PC-3 (cell line): ENCODE measurements at regions not wholly inside any gene's neighbourhood (a gene's known extent, or its start where the extent isn't known, plus 50 kb on each side); places are given as distances from the start of the nearest gene placed in this dataset.

Experiments
- ATAC-seq: fragments of 200-7000 bp; cut with Tn5 transposase; 2 replicates; pipeline ENCODE4 v1.9.1; 2020; ENCODE audit warnings: mild to moderate bottlenecking, moderate library complexity
- BruUV-seq: library from RNA; stranded (reverse); fragments of 400-500 nt; replicated peaks from 2 replicates; lab custom pipeline; 2021; lab: Mats Ljungman, UMichigan
- CTCF ChIA-PET: fragments of 300-600 bp; sonication (Branson Sonifier 250); formaldehyde crosslinking; loops from one replicate; lab custom pipeline; 2022; ENCODE audit warnings: antibody characterized with exemption; lab: Charles Lee
- POLR2A ChIA-PET: fragments of 300-600 bp; sonication (Branson Sonifier 250); formaldehyde crosslinking; loops from one replicate; lab custom pipeline; 2022; ENCODE audit warnings: antibody characterized with exemption; ENCODE audit not compliant: unreplicated experiment; lab: Charles Lee
- DNase-seq: peaks from one replicate; pipeline ENCODE4 v3.0.0-alpha.2; 2015
- H2AFZ ChIP-seq: fragments of 300-600 bp; sonication (generic); 2 replicates; pipeline ENCODE4 v1.6.0; 2016; ENCODE audit warnings: antibody characterized with exemption, low read length
- H3F3A ChIP-seq: fragments of 300-600 bp; sonication (generic); one replicate; pipeline ENCODE4 v1.6.0; 2017; ENCODE audit warnings: antibody characterized with exemption, low read length, control low read depth, mild to moderate bottlenecking; ENCODE audit not compliant: unreplicated experiment
- H3K27ac ChIP-seq: fragments of 300-600 bp; sonication (generic); 2 replicates; pipeline ENCODE4 v1.5.1; 2016; ENCODE audit warnings: mild to moderate bottlenecking, low read length
- H3K27me3 ChIP-seq: fragments of 300-600 bp; sonication (generic); 2 replicates; pipeline ENCODE4 v1.6.1; 2016; ENCODE audit warnings: low read length, mixed read lengths
- H3K36me3 ChIP-seq: fragments of 300-600 bp; sonication (generic); 2 replicates; pipeline ENCODE4 v1.6.1; 2016; ENCODE audit warnings: low read depth, mixed run types, low read length, mixed read lengths
- H3K4me1 ChIP-seq: fragments of 300-600 bp; sonication (generic); 2 replicates; pipeline ENCODE4 v1.5.1; 2016; ENCODE audit warnings: low read length; ENCODE audit not compliant: insufficient read depth
- H3K4me2 ChIP-seq: fragments of 300-600 bp; sonication (generic); 2 replicates; pipeline ENCODE4 v1.6.0; 2016; ENCODE audit warnings: low read length
- H3K4me3 ChIP-seq: fragments of 300-600 bp; sonication (generic); 2 replicates; pipeline ENCODE4 v1.5.1; 2016; ENCODE audit warnings: mild to moderate bottlenecking, low read length, mixed read lengths
- H3K79me2 ChIP-seq: fragments of 300-600 bp; sonication (generic); 2 replicates; pipeline ENCODE4 v1.6.1; 2017; ENCODE audit warnings: low read length, mixed read lengths
- H3K9ac ChIP-seq: fragments of 300-600 bp; sonication (generic); 2 replicates; pipeline ENCODE4 v1.6.0; 2016; ENCODE audit warnings: mild to moderate bottlenecking, low read length
- H3K9me2 ChIP-seq: fragments of 300-600 bp; sonication (generic); replicated peaks from 2 replicates; pipeline ENCODE4 v1.6.1; 2016; ENCODE audit warnings: mixed run types, low read length, mixed read lengths
- H3K9me3 ChIP-seq: fragments of 300-600 bp; sonication (generic); 2 replicates; pipeline ENCODE4 v1.6.1; 2016; ENCODE audit warnings: low read length, mixed read lengths
- H4K20me1 ChIP-seq: fragments of 300-600 bp; sonication (generic); 2 replicates; pipeline ENCODE4 v1.6.1; 2016; ENCODE audit warnings: low read length, mixed read lengths
- EZH2 ChIP-seq: fragments of 300-600 bp; sonication (generic); IDR thresholded peaks from one replicate; pipeline ENCODE4 v1.6.1; 2017; ENCODE audit warnings: antibody characterized with exemption, mild to moderate bottlenecking, low read length; ENCODE audit not compliant: unreplicated experiment
- EZH2phosphoT487 ChIP-seq: fragments of 300-600 bp; sonication (generic); IDR thresholded peaks from 2 replicates; pipeline ENCODE4 v1.6.1; 2018; ENCODE audit warnings: mild to moderate bottlenecking, antibody characterized with exemption, low read length, borderline replicate concordance
- intact Hi-C: fragments of 100-400 bp; cut with micrococcal nuclease; formaldehyde crosslinking; loops from 2 replicates; pipeline ENCODE4 v1.9.0; 2023
- TF ChIP-seq, protein P1 (sequence below): fragments of 300-600 bp; sonication (generic); conservative IDR thresholded peaks from 2 replicates; pipeline ENCODE4 v1.5.1; 2017; ENCODE audit warnings: antibody characterized with exemption, low read depth, mild to moderate bottlenecking, low read length

DNA sequence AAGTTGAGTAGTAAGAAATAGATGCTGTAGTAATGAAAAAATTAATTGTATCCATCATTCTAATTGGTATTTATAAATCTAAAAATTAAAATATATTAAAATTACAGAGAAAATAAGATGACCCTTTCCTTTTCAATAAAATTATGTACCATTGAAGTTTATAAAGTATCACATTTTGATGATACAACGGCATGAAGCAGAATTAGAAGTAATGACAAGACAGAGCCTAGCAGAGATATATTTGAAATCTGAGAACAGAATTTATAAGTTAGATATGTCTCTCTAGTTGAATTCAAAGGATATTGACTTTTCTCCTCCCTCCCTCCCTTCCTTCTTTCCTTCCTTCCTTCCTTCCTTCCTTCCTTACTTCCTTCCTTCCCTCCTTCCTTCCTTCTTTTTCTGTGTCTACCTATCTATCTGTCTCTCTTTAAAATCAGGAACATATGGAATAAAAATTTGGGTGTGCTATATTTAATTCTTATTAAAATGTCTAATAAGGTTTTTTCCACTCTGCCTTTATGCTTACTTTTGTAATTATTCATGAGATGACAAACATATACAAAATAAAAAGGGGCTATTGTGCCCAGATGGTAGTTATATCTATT lies 258.5 kb upstream of the CD180 start:
- TF ChIP-seq, protein P1, sequence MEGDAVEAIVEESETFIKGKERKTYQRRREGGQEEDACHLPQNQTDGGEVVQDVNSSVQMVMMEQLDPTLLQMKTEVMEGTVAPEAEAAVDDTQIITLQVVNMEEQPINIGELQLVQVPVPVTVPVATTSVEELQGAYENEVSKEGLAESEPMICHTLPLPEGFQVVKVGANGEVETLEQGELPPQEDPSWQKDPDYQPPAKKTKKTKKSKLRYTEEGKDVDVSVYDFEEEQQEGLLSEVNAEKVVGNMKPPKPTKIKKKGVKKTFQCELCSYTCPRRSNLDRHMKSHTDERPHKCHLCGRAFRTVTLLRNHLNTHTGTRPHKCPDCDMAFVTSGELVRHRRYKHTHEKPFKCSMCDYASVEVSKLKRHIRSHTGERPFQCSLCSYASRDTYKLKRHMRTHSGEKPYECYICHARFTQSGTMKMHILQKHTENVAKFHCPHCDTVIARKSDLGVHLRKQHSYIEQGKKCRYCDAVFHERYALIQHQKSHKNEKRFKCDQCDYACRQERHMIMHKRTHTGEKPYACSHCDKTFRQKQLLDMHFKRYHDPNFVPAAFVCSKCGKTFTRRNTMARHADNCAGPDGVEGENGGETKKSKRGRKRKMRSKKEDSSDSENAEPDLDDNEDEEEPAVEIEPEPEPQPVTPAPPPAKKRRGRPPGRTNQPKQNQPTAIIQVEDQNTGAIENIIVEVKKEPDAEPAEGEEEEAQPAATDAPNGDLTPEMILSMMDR: no peak
- no peak for TF ChIP-seq EZH2
- no peak for TF ChIP-seq EZH2phosphoT487
- H3K9me3 ChIP-seq: no peaks in the 10 kb centered on the region
- no TSS peak for BruUV-seq
- no peaks in the 10 kb centered on the region for H3K79me2 ChIP-seq
- no peaks in the 10 kb centered on the region for H3K4me1 ChIP-seq
- H4K20me1 ChIP-seq: no peaks in the 10 kb centered on the region
- ChIA-PET CTCF (no interaction called here), POLR2A (no interaction called here)
- H3K9me2 ChIP-seq: no peaks in the 10 kb centered on the region
- no peaks in the 10 kb centered on the region for H3K27me3 ChIP-seq
- ATAC-seq (no peak), DNase-seq (no peak)
- no peaks in the 10 kb centered on the region for H3K36me3 ChIP-seq
- no peak overlapping the region for H3K4me3 ChIP-seq
- no peak overlapping the region for H3K27ac ChIP-seq
- H3K9ac ChIP-seq: no peak overlapping the region
- H3F3A ChIP-seq: no peaks in the 10 kb centered on the region
- no peak overlapping the region for H2AFZ ChIP-seq
- H3K4me2 ChIP-seq: no peak overlapping the region
- intact Hi-C loops: no loop called here

DNA sequence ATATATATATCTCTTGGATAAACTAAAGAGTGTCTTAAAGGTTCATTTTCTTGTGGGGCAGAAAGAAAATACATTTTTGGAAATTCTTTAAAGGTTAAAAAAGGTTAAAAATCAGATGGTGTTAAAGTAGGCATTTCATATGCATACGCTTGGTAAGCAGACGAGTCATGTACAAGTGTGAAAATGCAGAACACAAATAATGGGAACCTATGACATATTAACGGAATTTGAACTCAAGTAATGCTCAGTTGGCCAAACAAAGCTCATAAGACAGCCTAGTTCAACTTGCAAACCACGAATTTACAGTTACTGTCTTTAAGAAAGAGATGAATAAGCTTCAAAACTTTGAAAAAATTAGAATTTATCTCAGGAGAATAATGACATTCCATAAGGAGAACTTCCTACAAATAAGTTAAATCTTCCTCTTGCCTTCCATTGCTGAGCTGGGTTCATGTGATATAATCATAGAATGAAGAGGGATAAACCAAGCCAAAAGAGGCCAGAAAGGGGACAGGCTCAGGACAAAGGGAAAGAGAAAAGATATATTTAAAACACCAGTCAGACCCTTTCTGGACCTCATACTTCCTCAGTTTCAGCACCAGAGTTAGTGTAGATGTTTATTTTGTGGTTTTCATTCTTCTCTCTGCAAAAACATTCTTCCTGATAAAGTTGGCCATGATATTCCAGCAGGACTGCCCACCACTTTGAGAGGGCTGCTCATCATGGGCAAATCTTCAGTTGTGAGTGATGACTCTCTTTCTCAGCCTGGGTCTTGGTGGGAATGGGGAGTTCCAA lies 256.7 kb upstream of the CD180 start:
- TF ChIP-seq, protein P1: no peak
- no peak for TF ChIP-seq EZH2
- Histone ChIP-seq H3K36me3 (no peaks in the 10 kb centered on the region), H2AFZ (no peak overlapping the region), H3K79me2 (no peaks in the 10 kb centered on the region), H4K20me1 (no peaks in the 10 kb centered on the region), H3K4me2 (no peak overlapping the region), H3K9me2 (no peaks in the 10 kb centered on the region), H3K9me3 (no peaks in the 10 kb centered on the region), H3F3A (no peaks in the 10 kb centered on the region), H3K27ac (no peak overlapping the region), H3K9ac (no peak overlapping the region), H3K4me1 (no peaks in the 10 kb centered on the region), H3K27me3 (no peaks in the 10 kb centered on the region), H3K4me3 (no peak overlapping the region)
- ChIA-PET POLR2A (no interaction called here), CTCF (no interaction called here)
- BruUV-seq: no TSS peak
- DNase-seq (no peak), ATAC-seq (no peak)
- intact Hi-C loops: no loop called here

DNA sequence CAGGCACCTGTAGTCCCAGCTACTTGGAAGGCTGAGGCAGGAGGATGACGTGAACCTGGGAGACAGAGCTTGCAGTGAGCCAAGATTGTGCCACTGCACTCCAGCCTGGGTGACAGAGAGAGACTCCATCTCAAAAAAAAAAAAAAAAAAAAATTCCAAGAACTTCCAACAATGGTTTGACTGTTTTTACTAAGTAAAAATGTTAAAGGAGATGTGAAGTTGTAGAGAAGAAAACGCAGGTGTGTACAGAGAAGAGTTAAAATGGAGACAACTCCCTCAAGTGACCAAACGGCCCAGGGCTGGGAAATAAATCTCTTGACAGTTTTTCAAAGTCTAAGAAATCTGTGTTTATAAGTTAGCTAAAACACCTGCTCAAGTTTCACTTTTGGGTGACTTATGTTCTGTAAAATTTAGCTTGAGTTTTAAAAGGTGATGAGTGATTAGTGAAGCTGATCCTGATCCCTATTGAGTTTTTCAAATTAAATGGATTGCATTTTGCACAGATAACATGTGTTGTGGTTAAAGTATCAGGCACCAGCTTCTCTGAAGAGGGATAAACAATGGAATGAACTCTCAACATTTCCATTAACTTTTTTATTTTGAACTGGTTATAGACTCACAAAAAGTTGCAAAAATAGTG lies 255.2 kb upstream of the CD180 start:
- H2AFZ ChIP-seq: no peak overlapping the region
- H4K20me1 ChIP-seq: no peaks in the 10 kb centered on the region
- no peak overlapping the region for H3K4me2 ChIP-seq
- H3K9ac ChIP-seq: no peak overlapping the region
- H3K4me1 ChIP-seq: no peaks in the 10 kb centered on the region
- H3K9me2 ChIP-seq: no peaks in the 10 kb centered on the region
- intact Hi-C loops: no loop called here
- no peak overlapping the region for H3K4me3 ChIP-seq
- BruUV-seq: no TSS peak
- H3F3A ChIP-seq: no peaks in the 10 kb centered on the region
- no peak overlapping the region for H3K27ac ChIP-seq
- H3K36me3 ChIP-seq: no peaks in the 10 kb centered on the region
- ChIA-PET POLR2A (no interaction called here), CTCF (no interaction called here)
- DNase-seq (no peak), ATAC-seq (no peak)
- H3K9me3 ChIP-seq: no peaks in the 10 kb centered on the region
- no peak for TF ChIP-seq EZH2
- no peak for TF ChIP-seq EZH2phosphoT487
- TF ChIP-seq, protein P1: no peak
- H3K79me2 ChIP-seq: no peaks in the 10 kb centered on the region
- H3K27me3 ChIP-seq: no peaks in the 10 kb centered on the region
